Upper lobe of left lung (tissue), 4 donors: ENCODE measurements at regions not wholly inside any gene's neighbourhood (a gene's known extent, or its start where the extent isn't known, plus 50 kb on each side); places are given as distances from the start of the nearest gene placed in this dataset.

ENCODE experiments used
- CTCF ChIP-seq, 6 experiments: fragments of 450-650 bp in 4 of 6; fragments of 200-600 bp in 2 of 6; sonication (generic) in 2 of 6; IDR thresholded peaks; one replicate each; pipeline ENCODE4 v1.5.1; 2016 to 2019; ENCODE audit warnings: antibody characterized with exemption in 6 of 6
- EP300 ChIP-seq, 4 donors: sonication (generic); formaldehyde crosslinking; IDR thresholded peaks; one replicate each; pipeline ENCODE4 v1.5.1; 2017; ENCODE audit warnings: antibody characterized with exemption in 4 of 4, control low read depth in 2 of 4

DNA sequence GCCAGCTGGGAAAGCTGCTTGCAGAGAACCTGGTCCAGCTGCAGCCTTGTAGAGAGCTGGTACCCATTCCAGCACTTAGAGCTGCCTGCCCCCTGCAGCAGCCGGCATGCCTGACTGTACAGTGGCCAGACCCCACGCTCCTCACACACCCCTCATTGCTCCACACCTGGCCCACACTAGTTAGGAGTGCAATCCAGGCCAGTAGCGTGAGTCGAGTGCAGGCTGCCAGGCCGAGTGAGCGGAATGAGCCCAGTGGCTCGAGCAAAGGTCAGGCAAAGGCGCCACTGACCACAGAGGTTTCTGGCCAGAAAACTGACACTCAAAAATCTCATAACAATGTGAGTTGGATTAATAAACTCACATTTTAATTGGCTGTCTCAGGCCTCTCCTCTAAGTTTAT is 921.7 kb upstream of the KCND2 start:
- no peak for TF ChIP-seq EP300 (IDR thresholded peaks at IDR 0.05)
- no peak for TF ChIP-seq CTCF (IDR thresholded peaks at IDR 0.05)
